ENCODE measurements at regions not wholly inside any gene's neighbourhood (a gene's known extent, or its start where the extent isn't known, plus 50 kb on each side); places are given as distances from the start of the nearest gene placed in this dataset.
A peak's percentile ranks its signal among the peaks of the same experiment; 100 is the strongest.

- no peaks in the 10 kb centered on the region for H3K4me1 ChIP-seq
- no peak for ATAC-seq
- 52 to 72% methylated on average over 2 of the region's 2 CpGs for WGBS, 2 donors
- DNase-seq, result no peak
- H3K4me3 ChIP-seq, result no peak overlapping the region
- no peak for TF ChIP-seq CTCF (IDR thresholded peaks at IDR 0.05)
- no peak overlapping the region for H3K27ac ChIP-seq
- no peaks in the 10 kb centered on the region for H3K9me3 ChIP-seq
- H3K36me3 ChIP-seq, result no peaks in the 10 kb centered on the region
- intact Hi-C loops (cut with DNase I), result no loop called here
- H3K27me3 ChIP-seq, result no peaks in the 10 kb centered on the region
These were observed 264.4 kb upstream of the OR4E1 start for GRCh38 chr14:21937996-21938395.

- 41 to 56% methylated on average over 1 of the region's 1 CpG for WGBS, 2 donors
- no peak for ATAC-seq
- H3K27me3 ChIP-seq, result peaks cover 0 to 5% (median 0%) of the 10 kb centered on the region in 7 donors
- DNase-seq, result no peak
- intact Hi-C loops (cut with DNase I), result no loop called here
- H3K4me1 ChIP-seq, result no peaks in the 10 kb centered on the region
- no peak overlapping the region for H3K27ac ChIP-seq
- H3K4me3 ChIP-seq, result no peak overlapping the region
- no peaks in the 10 kb centered on the region for H3K9me3 ChIP-seq
- no peaks in the 10 kb centered on the region for H3K36me3 ChIP-seq
- peak in 1 of 9 donors; percentile 9 for TF ChIP-seq CTCF (IDR thresholded peaks at IDR 0.05)
These were observed 260.1 kb upstream of the OR4E1 start for GRCh38 chr14:21933681-21934080.

GRCh38 chr14:21924479-21924878 lies 250.9 kb upstream of the OR4E1 start:
- H3K27ac ChIP-seq, result peak overlapping the region in 1 of 10 donors; percentile 51
- peaks cover 0 to 5% (median 0%) of the 10 kb centered on the region in 7 donors for H3K27me3 ChIP-seq
- ATAC-seq (peak in 1 of 8 donors; percentile 46), DNase-seq (no peak)
- no peaks in the 10 kb centered on the region for H3K4me1 ChIP-seq
- intact Hi-C loops (cut with DNase I), result no loop called here
- WGBS, 2 donors, result 63 to 65% methylated on average over 5 of the region's 5 CpGs
- peaks cover 0 to 3% (median 0%) of the 10 kb centered on the region in 11 donors for H3K9me3 ChIP-seq
- TF ChIP-seq CTCF (IDR thresholded peaks at IDR 0.05), result peak in 1 of 9 donors; percentile 11
- no peaks in the 10 kb centered on the region for H3K36me3 ChIP-seq
- H3K4me3 ChIP-seq, result no peak overlapping the region

GRCh38 chr14:21923820-21924219 lies 250.2 kb upstream of the OR4E1 start:
- Histone ChIP-seq H3K27ac (peak overlapping the region in 1 of 10 donors; percentile 51), H3K4me3 (no peak overlapping the region), H3K4me1 (no peaks in the 10 kb centered on the region), H3K36me3 (no peaks in the 10 kb centered on the region), H3K9me3 (peaks cover 0 to 3% (median 0%) of the 10 kb centered on the region in 11 donors), H3K27me3 (peaks cover 0 to 1% (median 0%) of the 10 kb centered on the region in 7 donors)
- no peak for TF ChIP-seq CTCF (IDR thresholded peaks at IDR 0.05)
- DNase-seq (no peak), ATAC-seq (no peak)
- intact Hi-C loops (cut with DNase I), result no loop called here
